Activated CD4-positive, alpha-beta T cell treated with anti-CD3 and anti-CD28 coated beads, Interleukin-2, amount 50 U/mL, for 24 hours (primary cell): ENCODE measurements at regions not wholly inside any gene's neighbourhood (a gene's known extent, or its start where the extent isn't known, plus 50 kb on each side); places are given as distances from the start of the nearest gene placed in this dataset.
"Not testable (repeated sequence)": the region's sequence is repeated elsewhere in the genome, so short reads cannot be mapped to it uniquely, and the experiment has no call there.

Experiments
- DNase-seq, 2 donors: peaks; one replicate each; pipeline ENCODE4 v3.0.0-alpha.2; 2020; ENCODE audit warnings: low read depth in 1 of 2, low spot score in 1 of 2

- DNase-seq, result no peak
Observed at GRCh38 chr2:238712011-238712410, 135.9 kb upstream of the TWIST2 start.

- no peak for DNase-seq
Observed at GRCh38 chr2:238713198-238713826, 134.6 kb upstream of the TWIST2 start.

- no peak for DNase-seq
Observed at GRCh38 chr2:238714038-238714528, 133.8 kb upstream of the TWIST2 start.

GRCh38 chr2:238716171-238716570, 131.7 kb upstream of the TWIST2 start:
- DNase-seq, result no peak

GRCh38 chr2:238716585-238716984, 131.3 kb upstream of the TWIST2 start:
- DNase-seq, result no peak

- DNase-seq, result no peak
Observed at GRCh38 chr2:238717084-238717483, 130.8 kb upstream of the TWIST2 start.

GRCh38 chr2:238719641-238720040, 128.2 kb upstream of the TWIST2 start:
- DNase-seq, result no peak

- DNase-seq, result peak; percentile 8 to 32
Observed at GRCh38 chr2:238720232-238720672, 127.6 kb upstream of the TWIST2 start.

GRCh38 chr2:238722181-238722580, 125.7 kb upstream of the TWIST2 start:
- no peak for DNase-seq

- no peak for DNase-seq
Observed at GRCh38 chr2:238722883-238723282, 125.0 kb upstream of the TWIST2 start.

- DNase-seq, result not testable (repeated sequence)
Observed at GRCh38 chr2:238723740-238724320, 124.1 kb upstream of the TWIST2 start.

GRCh38 chr2:238724728-238725127, 123.2 kb upstream of the TWIST2 start:
- no peak for DNase-seq

- DNase-seq, result no peak
Observed at GRCh38 chr2:238725298-238725697, 122.6 kb upstream of the TWIST2 start.

- DNase-seq, result no peak
Observed at GRCh38 chr2:238726670-238727584, 121.0 kb upstream of the TWIST2 start.

GRCh38 chr2:238727585-238728329, 120.1 kb upstream of the TWIST2 start:
- no peak for DNase-seq

GRCh38 chr2:238728330-238729260, 119.3 kb upstream of the TWIST2 start:
- no peak for DNase-seq

GRCh38 chr2:238729261-238729935, 118.5 kb upstream of the TWIST2 start:
- DNase-seq, result no peak

GRCh38 chr2:238730001-238730669, 117.8 kb upstream of the TWIST2 start:
- DNase-seq, result no peak

GRCh38 chr2:238730881-238731280, 117.0 kb upstream of the TWIST2 start:
- no peak for DNase-seq
